ENCODE measurements at regions not wholly inside any gene's neighbourhood (a gene's known extent, or its start where the extent isn't known, plus 50 kb on each side); places are given as distances from the start of the nearest gene placed in this dataset.
"Not testable (repeated sequence)": the region's sequence is repeated elsewhere in the genome, so short reads cannot be mapped to it uniquely, and the experiment has no call there.

DNA sequence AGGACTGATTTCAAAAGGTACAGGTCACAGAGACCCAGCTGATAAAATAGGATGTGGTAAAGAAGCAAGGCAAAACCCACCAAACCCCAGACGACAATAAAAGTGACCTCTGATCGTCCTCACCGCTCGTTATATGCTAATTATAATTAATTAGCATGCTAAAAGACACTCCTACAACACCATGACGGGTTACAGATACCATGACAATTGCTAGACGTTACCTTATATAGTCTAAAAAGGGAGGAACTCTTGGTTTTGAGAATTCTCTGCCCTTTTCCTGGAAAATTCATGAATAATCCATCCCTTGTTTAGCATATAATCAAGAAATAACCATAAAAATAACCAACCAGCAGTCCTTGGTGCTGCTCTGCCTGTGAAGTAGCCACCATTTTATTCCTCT, 74.7 kb upstream of the MB21D2 start:
- Histone ChIP-seq H2AFZ (ENCODE audit: low read depth, low read length) (no peak overlapping the region), H3K36me3 (ENCODE audit: insufficient read depth, low read length) (no peaks in the 10 kb centered on the region), H3K9me3 (ENCODE audit: insufficient read depth, low read length, severe bottlenecking) (no peaks in the 10 kb centered on the region), H3K4me3 (ENCODE audit: low read depth in 1 of 2, low read length in 2 of 2) (no peak overlapping the region), H3K27ac (ENCODE audit: low read length) (no peak overlapping the region), H3K79me2 (ENCODE audit: insufficient read depth, low read length) (no peaks in the 10 kb centered on the region), H3K4me2 (ENCODE audit: insufficient read depth, low read length) (no peak overlapping the region), H3K9ac (ENCODE audit: low read depth, low read length) (no peak overlapping the region), H3K27me3 (ENCODE audit: insufficient read depth, low read length, poor library complexity) (no peaks in the 10 kb centered on the region), H3K4me1 (ENCODE audit: insufficient read depth, low read length) (no peaks in the 10 kb centered on the region), H4K20me1 (ENCODE audit: insufficient read depth, low read length) (no peaks in the 10 kb centered on the region)
- ATAC-seq (ENCODE audit: insufficient read depth, low read depth) (no peak), DNase-seq (no peak)
- TF ChIP-seq CTCF (IDR thresholded peaks at IDR 0.05; ENCODE audit: borderline replicate concordance, extremely low read depth, low read length, poor library complexity, severe bottlenecking), result no peak
- TF ChIP-seq EZH2 (IDR thresholded peaks at IDR 0.05; ENCODE audit: borderline replicate concordance, low read depth, low read length, severe bottlenecking), result no peak

GRCh38 chr3:192993411-192993810, 75.8 kb upstream of the MB21D2 start:
- no peaks in the 10 kb centered on the region for H3K36me3 ChIP-seq (ENCODE audit: insufficient read depth, low read length)
- ATAC-seq (ENCODE audit: insufficient read depth, low read depth), result no peak

GRCh38 chr3:193001113-193001512, 83.5 kb upstream of the MB21D2 start:
- not testable (repeated sequence) for DNase-seq; H3K27ac ChIP-seq (ENCODE audit: low read length); H3K9ac ChIP-seq (ENCODE audit: low read depth, low read length); H3K9me3 ChIP-seq (ENCODE audit: insufficient read depth, low read length, severe bottlenecking); H3K79me2 ChIP-seq (ENCODE audit: insufficient read depth, low read length); ATAC-seq (ENCODE audit: insufficient read depth, low read depth); H3K4me2 ChIP-seq (ENCODE audit: insufficient read depth, low read length); H3K36me3 ChIP-seq (ENCODE audit: insufficient read depth, low read length); H3K4me1 ChIP-seq (ENCODE audit: insufficient read depth, low read length); H2AFZ ChIP-seq (ENCODE audit: low read depth, low read length); H4K20me1 ChIP-seq (ENCODE audit: insufficient read depth, low read length); H3K4me3 ChIP-seq (ENCODE audit: low read depth in 1 of 2, low read length in 2 of 2); H3K27me3 ChIP-seq (ENCODE audit: insufficient read depth, low read length, poor library complexity)

More at GRCh38 chr3:192993411-192993810, 75.8 kb upstream of the MB21D2 start:
- Histone ChIP-seq H3K9ac (ENCODE audit: low read depth, low read length) (no peak overlapping the region), H3K79me2 (ENCODE audit: insufficient read depth, low read length) (no peaks in the 10 kb centered on the region), H3K4me3 (ENCODE audit: low read depth in 1 of 2, low read length in 2 of 2) (no peak overlapping the region), H3K4me1 (ENCODE audit: insufficient read depth, low read length) (no peaks in the 10 kb centered on the region), H4K20me1 (ENCODE audit: insufficient read depth, low read length) (no peaks in the 10 kb centered on the region), H3K4me2 (ENCODE audit: insufficient read depth, low read length) (no peak overlapping the region), H2AFZ (ENCODE audit: low read depth, low read length) (no peak overlapping the region), H3K9me3 (ENCODE audit: insufficient read depth, low read length, severe bottlenecking) (no peaks in the 10 kb centered on the region), H3K27ac (ENCODE audit: low read length) (no peak overlapping the region), H3K27me3 (ENCODE audit: insufficient read depth, low read length, poor library complexity) (no peaks in the 10 kb centered on the region)
- no peak for TF ChIP-seq CTCF (IDR thresholded peaks at IDR 0.05; ENCODE audit: borderline replicate concordance, extremely low read depth, low read length, poor library complexity, severe bottlenecking)
- DNase-seq, result no peak

GRCh38 chr3:193003624-193004023, 86.0 kb upstream of the MB21D2 start:
- H3K27ac ChIP-seq (ENCODE audit: low read length); H4K20me1 ChIP-seq (ENCODE audit: insufficient read depth, low read length); H3K36me3 ChIP-seq (ENCODE audit: insufficient read depth, low read length); DNase-seq; H3K4me1 ChIP-seq (ENCODE audit: insufficient read depth, low read length); H3K79me2 ChIP-seq (ENCODE audit: insufficient read depth, low read length); H2AFZ ChIP-seq (ENCODE audit: low read depth, low read length); H3K4me3 ChIP-seq (ENCODE audit: low read depth in 1 of 2, low read length in 2 of 2); H3K9ac ChIP-seq (ENCODE audit: low read depth, low read length); H3K27me3 ChIP-seq (ENCODE audit: insufficient read depth, low read length, poor library complexity); ATAC-seq (ENCODE audit: insufficient read depth, low read depth); H3K9me3 ChIP-seq (ENCODE audit: insufficient read depth, low read length, severe bottlenecking); H3K4me2 ChIP-seq (ENCODE audit: insufficient read depth, low read length): not testable (repeated sequence)

GRCh38 chr3:193008654-193009053, 91.0 kb upstream of the MB21D2 start:
- TF ChIP-seq EZH2 (IDR thresholded peaks at IDR 0.05; ENCODE audit: borderline replicate concordance, low read depth, low read length, severe bottlenecking), result no peak
- no peak for TF ChIP-seq CTCF (IDR thresholded peaks at IDR 0.05; ENCODE audit: borderline replicate concordance, extremely low read depth, low read length, poor library complexity, severe bottlenecking)
- Histone ChIP-seq H3K27ac (ENCODE audit: low read length) (no peak overlapping the region), H3K4me3 (ENCODE audit: low read depth in 1 of 2, low read length in 2 of 2) (no peak overlapping the region), H3K9me3 (ENCODE audit: insufficient read depth, low read length, severe bottlenecking) (no peaks in the 10 kb centered on the region), H3K4me2 (ENCODE audit: insufficient read depth, low read length) (no peak overlapping the region), H4K20me1 (ENCODE audit: insufficient read depth, low read length) (no peaks in the 10 kb centered on the region), H3K4me1 (ENCODE audit: insufficient read depth, low read length) (no peaks in the 10 kb centered on the region), H2AFZ (ENCODE audit: low read depth, low read length) (no peak overlapping the region), H3K36me3 (ENCODE audit: insufficient read depth, low read length) (no peaks in the 10 kb centered on the region), H3K79me2 (ENCODE audit: insufficient read depth, low read length) (no peaks in the 10 kb centered on the region), H3K27me3 (ENCODE audit: insufficient read depth, low read length, poor library complexity) (no peaks in the 10 kb centered on the region), H3K9ac (ENCODE audit: low read depth, low read length) (no peak overlapping the region)
- ATAC-seq (ENCODE audit: insufficient read depth, low read depth), result no peak
- DNase-seq, result no peak

Data from DND-41 (cell line).